GM12891 (cell line): ENCODE measurements at regions not wholly inside any gene's neighbourhood (a gene's known extent, or its start where the extent isn't known, plus 50 kb on each side); places are given as distances from the start of the nearest gene placed in this dataset.

Source experiments
- POLR2A ChIP-seq: IDR thresholded peaks from 2 replicates; pipeline ENCODE4 v1.6.1; 2011; ENCODE audit warnings: low read depth, low read length, control low read depth
- POLR2AphosphoS5 ChIP-seq: IDR thresholded peaks from 2 replicates; pipeline ENCODE4 v1.6.1; 2011; ENCODE audit warnings: low read depth, low read length, control low read depth
- POU2F2 ChIP-seq: IDR thresholded peaks from 2 replicates; pipeline ENCODE4 v1.6.1; 2011; ENCODE audit warnings: low read depth, mild to moderate bottlenecking, control low read depth, low read length, moderate library complexity
- TAF1 ChIP-seq: IDR thresholded peaks from 2 replicates; pipeline ENCODE4 v1.6.1; 2011; ENCODE audit warnings: low read depth, low read length, control low read depth

- TF ChIP-seq POLR2AphosphoS5 (no peak), TAF1 (no peak), POLR2A (no peak), POU2F2 (no peak)
These were observed 78.6 kb downstream of the ASB1 start for GRCh38 chr2:238505119-238505891.
